HK-2 (cell line): ENCODE measurements at regions not wholly inside any gene's neighbourhood (a gene's known extent, or its start where the extent isn't known, plus 50 kb on each side); places are given as distances from the start of the nearest gene placed in this dataset.

Experiments
- DNase-seq: peaks from one replicate; pipeline ENCODE4 v3.0.0-alpha.2; 2018; ENCODE audit not compliant: unreplicated experiment

- no peak for DNase-seq
Observed at GRCh38 chr3:30069056-30069455, 537.3 kb upstream of the TGFBR2 start.

GRCh38 chr3:30073040-30073439, 533.4 kb upstream of the TGFBR2 start:
- no peak for DNase-seq

GRCh38 chr3:30073622-30074021, 532.8 kb upstream of the TGFBR2 start:
- no peak for DNase-seq

GRCh38 chr3:30075514-30075913, 530.9 kb upstream of the TGFBR2 start:
- DNase-seq, result no peak

GRCh38 chr3:30076899-30077298, 529.5 kb upstream of the TGFBR2 start:
- DNase-seq, result no peak

GRCh38 chr3:30077746-30078145, 528.7 kb upstream of the TGFBR2 start:
- DNase-seq, result no peak

GRCh38 chr3:30078736-30079135, 527.7 kb upstream of the TGFBR2 start:
- no peak for DNase-seq

- DNase-seq, result no peak
Observed at GRCh38 chr3:30081904-30082303, 524.5 kb upstream of the TGFBR2 start.

GRCh38 chr3:30082652-30083051, 523.7 kb upstream of the TGFBR2 start:
- DNase-seq, result no peak

- DNase-seq, result no peak
Observed at GRCh38 chr3:30083315-30083714, 523.1 kb upstream of the TGFBR2 start.

- DNase-seq, result no peak
Observed at GRCh38 chr3:30084316-30084715, 522.1 kb upstream of the TGFBR2 start.

- DNase-seq, result no peak
Observed at GRCh38 chr3:30084971-30085403, 521.4 kb upstream of the TGFBR2 start.

GRCh38 chr3:30085486-30085885, 520.9 kb upstream of the TGFBR2 start:
- DNase-seq, result no peak

- no peak for DNase-seq
Observed at GRCh38 chr3:30091686-30092085, 514.7 kb upstream of the TGFBR2 start.

GRCh38 chr3:30097022-30097650, 509.3 kb upstream of the TGFBR2 start:
- no peak for DNase-seq

GRCh38 chr3:30098243-30098642, 508.2 kb upstream of the TGFBR2 start:
- DNase-seq, result no peak

GRCh38 chr3:30098653-30099455, 507.5 kb upstream of the TGFBR2 start:
- no peak for DNase-seq

- no peak for DNase-seq
Observed at GRCh38 chr3:30102356-30102755, 504.0 kb upstream of the TGFBR2 start.

- DNase-seq, result no peak
Observed at GRCh38 chr3:30103186-30103585, 503.2 kb upstream of the TGFBR2 start.

GRCh38 chr3:30107531-30107930, 498.9 kb upstream of the TGFBR2 start:
- DNase-seq, result no peak

GRCh38 chr3:30112411-30112810, 494.0 kb upstream of the TGFBR2 start:
- DNase-seq, result no peak

GRCh38 chr3:30112902-30113484, 493.4 kb upstream of the TGFBR2 start:
- no peak for DNase-seq

- DNase-seq, result no peak
Observed at GRCh38 chr3:30113906-30114305, 492.5 kb upstream of the TGFBR2 start.
